NCI-H69 (cell line): ENCODE measurements at regions not wholly inside any gene's neighbourhood (a gene's known extent, or its start where the extent isn't known, plus 50 kb on each side); places are given as distances from the start of the nearest gene placed in this dataset.

ENCODE experiments used
- DNase-seq: peaks from one replicate; lab custom pipeline; 2025; lab: John Stamatoyannopoulos, UW

- no peak for DNase-seq
Observed at GRCh38 chr15:60135961-60136360, 131.8 kb downstream of the FOXB1 start.

GRCh38 chr15:60137711-60138396 lies 133.7 kb downstream of the FOXB1 start:
- no peak for DNase-seq

- DNase-seq: no peak
Observed at GRCh38 chr15:60138397-60138968, 134.4 kb downstream of the FOXB1 start.

GRCh38 chr15:60152386-60152785 lies 148.3 kb downstream of the FOXB1 start:
- DNase-seq: no peak

- DNase-seq: no peak
Observed at GRCh38 chr15:60154764-60155325, 150.7 kb downstream of the FOXB1 start.

- no peak for DNase-seq
Observed at GRCh38 chr15:60155661-60156060, 151.6 kb downstream of the FOXB1 start.

- no peak for DNase-seq
Observed at GRCh38 chr15:60160909-60161308, 156.8 kb downstream of the FOXB1 start.

GRCh38 chr15:60161704-60162103 lies 157.6 kb downstream of the FOXB1 start:
- no peak for DNase-seq

GRCh38 chr15:60162251-60162967 lies 158.3 kb downstream of the FOXB1 start:
- DNase-seq: no peak

GRCh38 chr15:60162968-60163355 lies 158.9 kb downstream of the FOXB1 start:
- DNase-seq: no peak

- no peak for DNase-seq
Observed at GRCh38 chr15:60165111-60165510, 161.0 kb downstream of the FOXB1 start.

- peak; percentile 9 for DNase-seq
Observed at GRCh38 chr15:60172143-60172542, 168.0 kb downstream of the FOXB1 start.

GRCh38 chr15:60179786-60180391 lies 175.8 kb downstream of the FOXB1 start:
- DNase-seq: peak; percentile 71

GRCh38 chr15:60181957-60182356 lies 177.8 kb downstream of the FOXB1 start:
- peak; percentile 64 for DNase-seq

GRCh38 chr15:60183366-60183765 lies 179.3 kb downstream of the FOXB1 start:
- DNase-seq: no peak

GRCh38 chr15:60184579-60184978 lies 180.5 kb downstream of the FOXB1 start:
- DNase-seq: no peak

- DNase-seq: no peak
Observed at GRCh38 chr15:60191016-60191415, 186.9 kb downstream of the FOXB1 start.

GRCh38 chr15:60191821-60192220 lies 187.7 kb downstream of the FOXB1 start:
- DNase-seq: no peak

GRCh38 chr15:60195611-60196010 lies 191.5 kb downstream of the FOXB1 start:
- no peak for DNase-seq

- DNase-seq: peak; percentile 94
Observed at GRCh38 chr15:60204131-60204885, 193.5 kb downstream of the ANXA2 start.

- peak; percentile 63 for DNase-seq
Observed at GRCh38 chr15:60208709-60209108, 189.1 kb downstream of the ANXA2 start.

- peak; percentile 30 for DNase-seq
Observed at GRCh38 chr15:60212536-60212935, 185.2 kb downstream of the ANXA2 start.
